ENCODE measurements at regions not wholly inside any gene's neighbourhood (a gene's known extent, or its start where the extent isn't known, plus 50 kb on each side); places are given as distances from the start of the nearest gene placed in this dataset.

DNA sequence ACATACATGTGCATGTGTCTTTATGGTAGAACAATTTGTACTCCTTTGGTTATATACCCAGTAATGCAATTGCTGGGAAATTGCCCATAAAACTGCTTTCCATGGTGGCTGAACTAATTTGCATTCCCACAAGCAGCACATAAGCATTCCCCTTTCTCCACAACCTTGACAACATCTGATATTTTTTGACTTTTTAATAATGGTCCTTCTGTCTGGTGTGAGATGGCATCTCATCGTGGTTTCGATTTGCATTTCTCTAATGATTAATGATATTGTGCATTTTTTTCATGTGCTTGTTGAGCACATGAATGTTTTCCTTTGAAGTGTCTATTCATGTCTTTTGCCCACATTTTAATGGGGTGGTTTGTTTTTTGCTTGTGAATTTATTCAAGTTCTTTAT lies 166.0 kb downstream of the TMEM47 start:
- TF ChIP-seq, protein P1, sequence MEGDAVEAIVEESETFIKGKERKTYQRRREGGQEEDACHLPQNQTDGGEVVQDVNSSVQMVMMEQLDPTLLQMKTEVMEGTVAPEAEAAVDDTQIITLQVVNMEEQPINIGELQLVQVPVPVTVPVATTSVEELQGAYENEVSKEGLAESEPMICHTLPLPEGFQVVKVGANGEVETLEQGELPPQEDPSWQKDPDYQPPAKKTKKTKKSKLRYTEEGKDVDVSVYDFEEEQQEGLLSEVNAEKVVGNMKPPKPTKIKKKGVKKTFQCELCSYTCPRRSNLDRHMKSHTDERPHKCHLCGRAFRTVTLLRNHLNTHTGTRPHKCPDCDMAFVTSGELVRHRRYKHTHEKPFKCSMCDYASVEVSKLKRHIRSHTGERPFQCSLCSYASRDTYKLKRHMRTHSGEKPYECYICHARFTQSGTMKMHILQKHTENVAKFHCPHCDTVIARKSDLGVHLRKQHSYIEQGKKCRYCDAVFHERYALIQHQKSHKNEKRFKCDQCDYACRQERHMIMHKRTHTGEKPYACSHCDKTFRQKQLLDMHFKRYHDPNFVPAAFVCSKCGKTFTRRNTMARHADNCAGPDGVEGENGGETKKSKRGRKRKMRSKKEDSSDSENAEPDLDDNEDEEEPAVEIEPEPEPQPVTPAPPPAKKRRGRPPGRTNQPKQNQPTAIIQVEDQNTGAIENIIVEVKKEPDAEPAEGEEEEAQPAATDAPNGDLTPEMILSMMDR (IDR thresholded peaks at IDR 0.05) = no peak
- TF ChIP-seq POLR2A (IDR thresholded peaks at IDR 0.05) (no peak), POLR2AphosphoS5 (IDR thresholded peaks at IDR 0.05) (no peak)

All from breast epithelium (tissue), 3 donors.